Body of pancreas (tissue), 4 donors: ENCODE measurements at regions not wholly inside any gene's neighbourhood (a gene's known extent, or its start where the extent isn't known, plus 50 kb on each side); places are given as distances from the start of the nearest gene placed in this dataset.
"Not testable (repeated sequence)": the region's sequence is repeated elsewhere in the genome, so short reads cannot be mapped to it uniquely, and the experiment has no call there.

ENCODE experiments used
- ATAC-seq: fragments of 150-250 bp; one replicate; pipeline ENCODE4 v1.9.1; 2016
- DNase-seq, 4 donors: peaks; one replicate each; pipeline ENCODE4 v3.0.0-alpha.2; 2019
- H3K27ac ChIP-seq, 4 donors: fragments of 200-600 bp; sonication (generic); 1 replicate in 3 of 4; 2 replicates in 1 of 4; pipeline versions ENCODE4 v1.5.1 to v1.6.1; 2016 to 2019; ENCODE audit warnings: mild to moderate bottlenecking in 1 of 4, mixed read lengths in 1 of 4, moderate library complexity in 1 of 4
- H3K27me3 ChIP-seq, 2 donors: fragments of 200-600 bp; sonication (generic); one replicate each; pipeline ENCODE4 v1.6.0; 2016; ENCODE audit warnings: mild to moderate bottlenecking in 1 of 2
- H3K36me3 ChIP-seq, 2 donors: fragments of 200-600 bp; sonication (generic); replicated peaks in 1 of 2; 2 replicates each; pipeline ENCODE4 v1.5.1; 2016; ENCODE audit warnings: low read depth in 2 of 2; ENCODE audit not compliant: insufficient read depth in 1 of 2
- H3K4me1 ChIP-seq: fragments of 200-600 bp; sonication (generic); one replicate; pipeline ENCODE4 v1.6.0; 2016
- H3K4me3 ChIP-seq, 2 donors: fragments of 200-600 bp; sonication (generic); 1 replicate in 1 of 2; 2 replicates in 1 of 2; pipeline ENCODE4 v1.5.1; 2016 to 2019
- H3K9me3 ChIP-seq, 3 donors: fragments of 200-600 bp; sonication (generic); 1 replicate in 2 of 3; 2 replicates in 1 of 3; pipeline ENCODE4 v1.5.1; 2016
- CTCF ChIP-seq, 7 experiments: fragments of 450-650 bp in 4 of 7; fragments of 200-600 bp in 3 of 7; sonication (generic) in 3 of 7; IDR thresholded peaks; one replicate each; pipeline ENCODE4 v1.5.1; 2016 to 2019; ENCODE audit warnings: antibody characterized with exemption in 7 of 7
- POLR2A ChIP-seq, 3 donors: fragments of 450-650 bp; IDR thresholded peaks; one replicate each; pipeline ENCODE4 v1.6.1; 2016; ENCODE audit warnings: antibody characterized with exemption in 3 of 3, mild to moderate bottlenecking in 2 of 3
- WGBS, 2 donors: methylation state at CpG; one replicate each; pipeline ENCODE4 v1.1.5; 2017; 5-methylcytosine and 5-hydroxymethylcytosine counted together
- intact Hi-C: fragments of 100-400 bp; cut with DNase I; formaldehyde crosslinking; loops from one replicate; pipeline ENCODE4 v1.15.1; 2023

GRCh38 chr21:15976807-15977206 is 247.0 kb downstream of the USP25 start:
- Histone ChIP-seq H3K27ac (no peak overlapping the region), H3K4me3 (no peak overlapping the region), H3K27me3 (no peaks in the 10 kb centered on the region), H3K36me3 (no peaks in the 10 kb centered on the region), H3K4me1 (no peaks in the 10 kb centered on the region), H3K9me3 (no peaks in the 10 kb centered on the region)
- DNase-seq (no peak), ATAC-seq (no peak)
- WGBS, 2 donors = 43 to 59% methylated on average over 1 of the region's 1 CpG
- intact Hi-C loops = no loop called here
- TF ChIP-seq POLR2A (IDR thresholded peaks at IDR 0.05) = no peak
- TF ChIP-seq CTCF (IDR thresholded peaks at IDR 0.05) = no peak

- ATAC-seq = no peak
- DNase-seq = no peak
- Histone ChIP-seq H3K27ac (no peak overlapping the region), H3K4me1 (no peaks in the 10 kb centered on the region), H3K27me3 (no peaks in the 10 kb centered on the region), H3K4me3 (no peak overlapping the region), H3K36me3 (no peaks in the 10 kb centered on the region), H3K9me3 (no peaks in the 10 kb centered on the region)
- WGBS, 2 donors = 22 to 28% methylated on average over 3 of the region's 3 CpGs
- TF ChIP-seq CTCF (IDR thresholded peaks at IDR 0.05) = no peak
- TF ChIP-seq POLR2A (IDR thresholded peaks at IDR 0.05) = no peak
- intact Hi-C loops = no loop called here
Observed at GRCh38 chr21:15978215-15978738, 248.5 kb downstream of the USP25 start.

GRCh38 chr21:15979493-15979892 is 249.7 kb downstream of the USP25 start:
- not testable (repeated sequence) for ATAC-seq

GRCh38 chr21:15986277-15986676 is 256.5 kb downstream of the USP25 start:
- Histone ChIP-seq H3K27me3 (no peaks in the 10 kb centered on the region), H3K36me3 (no peaks in the 10 kb centered on the region), H3K27ac (no peak overlapping the region), H3K4me3 (no peak overlapping the region), H3K9me3 (no peaks in the 10 kb centered on the region), H3K4me1 (peaks cover 3% of the 10 kb centered on the region)
- intact Hi-C loops = no loop called here
- TF ChIP-seq CTCF (IDR thresholded peaks at IDR 0.05) (no peak), POLR2A (IDR thresholded peaks at IDR 0.05) (no peak)
- 0 to 3% methylated on average over 1 of the region's 1 CpG for WGBS, 2 donors
- DNase-seq (no peak), ATAC-seq (no peak)

More at GRCh38 chr21:15979493-15979892, 249.7 kb downstream of the USP25 start:
- WGBS, 2 donors = 87 to 93% methylated on average over 6 of the region's 6 CpGs
- H3K9me3 ChIP-seq, intact Hi-C loops, DNase-seq, H3K27ac ChIP-seq, H3K36me3 ChIP-seq, H3K4me3 ChIP-seq, H3K4me1 ChIP-seq, H3K27me3 ChIP-seq: not testable (repeated sequence)

- intact Hi-C loops = no loop called here
- 30 to 50% methylated on average over 1 of the region's 1 CpG for WGBS, 2 donors
- H3K36me3 ChIP-seq = no peaks in the 10 kb centered on the region
- no peaks in the 10 kb centered on the region for H3K27me3 ChIP-seq
- H3K27ac ChIP-seq = no peak overlapping the region
- H3K9me3 ChIP-seq = no peaks in the 10 kb centered on the region
- no peaks in the 10 kb centered on the region for H3K4me1 ChIP-seq
- H3K4me3 ChIP-seq = no peak overlapping the region
- DNase-seq (no peak), ATAC-seq (no peak)
- TF ChIP-seq POLR2A (IDR thresholded peaks at IDR 0.05) = no peak
- no peak for TF ChIP-seq CTCF (IDR thresholded peaks at IDR 0.05)
Observed at GRCh38 chr21:15992171-15992570, 262.4 kb downstream of the USP25 start.
